RWPE2 (cell line): ENCODE measurements at regions not wholly inside any gene's neighbourhood (a gene's known extent, or its start where the extent isn't known, plus 50 kb on each side); places are given as distances from the start of the nearest gene placed in this dataset.

Experiments used
- ATAC-seq: fragments of 200-7000 bp; cut with Tn5 transposase; 3 replicates; pipeline ENCODE4 v1.9.1; 2021; ENCODE audit warnings: low read depth
- DNase-seq: peaks from one replicate; pipeline ENCODE4 v3.0.0-alpha.2; 2020; ENCODE audit warnings: low spot score
- H3K27ac ChIP-seq: fragments of 450-650 bp; 2 replicates; pipeline ENCODE4 v1.5.1; 2017; ENCODE audit warnings: mild to moderate bottlenecking; ENCODE audit not compliant: poor library complexity, severe bottlenecking
- H3K27me3 ChIP-seq: fragments of 250-450 bp; sonication (Bioruptor Pico); 2 replicates; pipeline ENCODE4 v1.5.1; 2021; ENCODE audit warnings: mild to moderate bottlenecking, moderate library complexity; ENCODE audit not compliant: insufficient read depth, poor library complexity, severe bottlenecking
- H3K36me3 ChIP-seq: fragments of 250-450 bp; sonication (Bioruptor Pico); 2 replicates; pipeline ENCODE4 v1.5.1; 2020; ENCODE audit warnings: low read depth, mild to moderate bottlenecking, moderate library complexity
- H3K4me1 ChIP-seq: fragments of 250-450 bp; sonication (Bioruptor Pico); 2 replicates; pipeline ENCODE4 v1.5.1; 2021; ENCODE audit warnings: mild to moderate bottlenecking, moderate library complexity; ENCODE audit not compliant: insufficient read depth, poor library complexity, severe bottlenecking
- H3K4me3 ChIP-seq: fragments of 250-450 bp; sonication (Bioruptor Pico); 2 replicates; pipeline ENCODE4 v1.5.1; 2021; ENCODE audit warnings: mild to moderate bottlenecking, moderate library complexity; ENCODE audit not compliant: severe bottlenecking
- H3K9me3 ChIP-seq: fragments of 250-450 bp; sonication (Bioruptor Pico); 2 replicates; pipeline ENCODE4 v1.5.1; 2021; ENCODE audit warnings: mild to moderate bottlenecking, moderate library complexity; ENCODE audit not compliant: severe bottlenecking
- CTCF ChIP-seq: fragments of 450-650 bp; IDR thresholded peaks from one replicate; pipeline ENCODE4 v1.5.1; 2017; ENCODE audit warnings: mild to moderate bottlenecking, moderate library complexity; ENCODE audit not compliant: poor library complexity, severe bottlenecking

DNA sequence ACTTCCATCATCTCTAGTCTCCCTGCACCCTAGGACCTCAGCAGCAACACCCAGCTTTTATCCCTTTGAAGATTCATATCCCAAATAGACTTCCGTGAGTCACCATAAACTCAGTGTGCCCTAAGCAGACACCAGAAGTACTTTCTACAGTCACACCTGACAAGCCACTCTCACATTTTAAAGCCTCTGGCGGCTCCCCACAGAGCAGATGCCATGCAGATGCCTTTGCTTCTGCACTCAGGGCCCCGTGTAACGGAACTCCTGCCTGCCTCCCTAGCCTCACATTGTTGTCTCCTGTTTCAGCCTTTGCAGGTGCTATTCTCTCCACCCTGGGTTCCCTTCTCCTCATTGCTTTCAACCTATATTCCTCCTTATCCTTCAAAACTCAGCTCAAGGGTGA lies 155.5 kb upstream of the SLC24A5 start:
- no peaks in the 10 kb centered on the region for H3K27me3 ChIP-seq
- TF ChIP-seq CTCF: no peak
- ATAC-seq: no peak

GRCh38 chr15:47968593-47968992 lies 152.2 kb upstream of the SLC24A5 start:
- Histone ChIP-seq H3K27ac (no peak overlapping the region), H3K4me1 (no peaks in the 10 kb centered on the region), H3K27me3 (no peaks in the 10 kb centered on the region), H3K9me3 (no peaks in the 10 kb centered on the region), H3K4me3 (no peak overlapping the region), H3K36me3 (no peaks in the 10 kb centered on the region)
- DNase-seq: no peak
- no peak for TF ChIP-seq CTCF
- ATAC-seq: no peak

More for the DNA sequence above, 155.5 kb upstream of the SLC24A5 start:
- Histone ChIP-seq H3K27ac (no peak overlapping the region), H3K36me3 (no peaks in the 10 kb centered on the region), H3K4me3 (no peak overlapping the region), H3K9me3 (no peaks in the 10 kb centered on the region), H3K4me1 (no peaks in the 10 kb centered on the region)
- no peak for DNase-seq

- H3K27me3 ChIP-seq: no peaks in the 10 kb centered on the region
- H3K9me3 ChIP-seq: no peaks in the 10 kb centered on the region
- H3K4me1 ChIP-seq: no peaks in the 10 kb centered on the region
- no peaks in the 10 kb centered on the region for H3K36me3 ChIP-seq
- H3K4me3 ChIP-seq: no peak overlapping the region
- ATAC-seq (peak; percentile 40; the same call in 1 of the 3 replicates), DNase-seq (no peak)
- TF ChIP-seq CTCF: no peak
- H3K27ac ChIP-seq: no peak overlapping the region
These were observed 149.2 kb upstream of the SLC24A5 start for GRCh38 chr15:47971637-47972036.

DNA sequence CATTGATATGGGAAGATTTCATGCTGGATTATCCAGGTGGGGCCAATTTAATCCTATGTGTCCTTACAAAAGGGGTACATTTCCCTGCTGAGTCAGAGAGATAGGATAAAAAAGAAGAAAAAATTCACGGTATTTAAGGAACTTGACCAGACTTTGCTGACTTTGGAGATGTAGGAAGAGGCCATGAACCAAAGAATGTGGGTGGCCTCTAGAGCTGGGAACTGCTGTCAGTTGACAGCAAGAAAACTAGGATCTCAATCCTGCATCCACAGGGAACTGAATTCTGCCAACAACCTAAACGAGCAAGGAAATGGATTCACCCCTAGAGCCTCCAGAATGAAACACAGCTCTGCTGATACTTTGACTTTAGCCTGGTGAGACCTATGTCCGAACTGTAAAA lies 148.1 kb upstream of the SLC24A5 start:
- H3K4me3 ChIP-seq: no peak overlapping the region
- no peak for TF ChIP-seq CTCF
- no peak for ATAC-seq
- H3K4me1 ChIP-seq: no peaks in the 10 kb centered on the region
- H3K36me3 ChIP-seq: no peaks in the 10 kb centered on the region
- DNase-seq: no peak
- H3K9me3 ChIP-seq: no peaks in the 10 kb centered on the region
- no peaks in the 10 kb centered on the region for H3K27me3 ChIP-seq
- no peak overlapping the region for H3K27ac ChIP-seq

DNA sequence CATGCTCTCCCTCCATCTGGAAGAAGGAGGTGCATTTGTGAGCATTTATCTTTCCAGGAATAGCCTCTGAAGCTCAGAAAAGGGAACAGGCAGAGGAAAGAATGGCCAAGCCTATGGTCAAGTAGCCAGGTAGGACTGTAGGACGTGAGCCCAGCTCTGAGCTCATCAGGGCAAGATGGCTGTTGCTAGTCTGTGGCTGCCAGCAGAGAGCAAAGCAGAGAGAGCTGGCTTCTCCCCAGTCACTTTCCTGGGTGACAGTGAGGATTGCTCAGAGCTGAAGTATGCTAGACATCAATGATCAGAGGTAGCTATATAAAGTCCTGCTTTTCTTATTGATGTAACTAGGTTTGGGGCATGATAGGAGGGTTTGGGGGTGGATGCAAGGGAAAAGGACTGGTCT lies 146.1 kb upstream of the SLC24A5 start:
- ATAC-seq (no peak), DNase-seq (no peak)
- Histone ChIP-seq H3K27ac (no peak overlapping the region), H3K4me3 (no peak overlapping the region), H3K27me3 (no peaks in the 10 kb centered on the region), H3K36me3 (no peaks in the 10 kb centered on the region), H3K9me3 (no peaks in the 10 kb centered on the region), H3K4me1 (no peaks in the 10 kb centered on the region)
- no peak for TF ChIP-seq CTCF
